ENCODE measurements at regions not wholly inside any gene's neighbourhood (a gene's known extent, or its start where the extent isn't known, plus 50 kb on each side); places are given as distances from the start of the nearest gene placed in this dataset.

DNA sequence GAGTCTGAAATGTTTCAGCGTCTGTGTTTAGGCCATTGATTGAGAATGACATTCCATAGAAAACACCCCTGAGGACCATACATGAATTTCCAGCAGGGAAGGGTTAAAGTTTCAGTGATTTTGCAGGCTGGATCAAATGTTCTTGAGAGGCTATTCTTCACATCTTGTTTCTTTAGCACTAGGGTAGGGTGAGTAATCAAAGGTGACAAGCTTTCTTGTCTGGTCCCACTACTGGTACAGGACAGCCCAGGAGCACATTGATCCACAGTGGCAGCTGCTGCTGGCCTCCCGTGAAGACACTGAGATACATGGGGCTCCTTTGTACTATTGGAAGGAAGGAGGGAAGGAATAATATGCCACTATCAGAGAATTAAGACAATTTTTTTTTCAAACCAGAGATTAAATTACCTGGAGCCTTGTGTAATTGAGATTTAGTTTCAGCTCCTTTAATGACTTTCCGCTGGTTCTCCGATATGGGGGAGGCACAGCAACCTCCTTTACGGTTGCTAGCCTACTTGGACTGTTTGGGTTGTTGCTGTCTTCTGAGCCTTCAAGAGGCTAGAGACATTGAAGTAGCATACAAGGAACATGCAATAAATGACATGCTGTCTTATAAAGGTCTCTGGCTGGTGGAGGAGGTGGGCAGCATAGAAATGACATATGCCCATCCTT is 368.9 kb downstream of the SOX11 start:
- DNase-seq (ENCODE audit: unreplicated experiment) = no peak
- CTCF ChIA-PET = interaction anchor here (0.6 kb wide), 1 partner anchor 20 kb away, joined by 3 read pairs; no protein-coding TSS in a partner anchor
- intact Hi-C loops (cut with micrococcal nuclease) = no loop called here
- no peaks in the 10 kb centered on the region for H3K4me1 Mint-ChIP-seq (ENCODE audit: insufficient read depth, unreplicated experiment)
- no peaks in the 10 kb centered on the region for H3K27me3 Mint-ChIP-seq (ENCODE audit: insufficient read depth, unreplicated experiment)
- POLR2A ChIA-PET = no interaction called here
- no peak for TF ChIP-seq CTCF (IDR thresholded peaks at IDR 0.05; ENCODE audit: unreplicated experiment)
- no peaks in the 10 kb centered on the region for H3K36me3 Mint-ChIP-seq (ENCODE audit: insufficient read depth, unreplicated experiment)
- no TSS peak for BruUV-seq (replicated peaks)
- no peak overlapping the region for H3K4me3 Mint-ChIP-seq (ENCODE audit: unreplicated experiment)
- no peaks in the 10 kb centered on the region for H3K9me3 Mint-ChIP-seq (ENCODE audit: unreplicated experiment)
- H3K27ac Mint-ChIP-seq (ENCODE audit: low read depth, unreplicated experiment) = no peak overlapping the region

DNA sequence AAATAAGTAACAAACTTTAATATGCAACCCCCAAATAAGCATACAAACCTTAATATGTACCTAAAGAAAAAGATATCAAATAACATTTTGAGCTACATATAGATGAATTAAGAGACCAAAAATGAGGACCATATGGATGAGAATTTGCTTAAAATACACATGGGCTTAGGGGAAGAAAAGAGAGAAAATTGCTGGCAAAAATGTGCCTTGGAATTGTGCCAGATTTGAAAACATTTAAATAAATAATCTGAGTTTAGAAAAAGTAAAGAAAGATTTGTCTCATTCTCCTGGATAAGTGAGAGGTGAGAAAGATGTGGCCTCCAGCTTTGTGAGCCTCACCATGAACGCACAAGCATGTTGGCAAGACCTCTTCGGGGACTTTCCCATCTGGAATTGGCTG is 372.6 kb downstream of the SOX11 start:
- Mint-ChIP-seq H3K4me3 (ENCODE audit: unreplicated experiment) (no peak overlapping the region), H3K9me3 (ENCODE audit: unreplicated experiment) (no peaks in the 10 kb centered on the region), H3K4me1 (ENCODE audit: insufficient read depth, unreplicated experiment) (no peaks in the 10 kb centered on the region), H3K27ac (ENCODE audit: low read depth, unreplicated experiment) (no peak overlapping the region), H3K36me3 (ENCODE audit: insufficient read depth, unreplicated experiment) (no peaks in the 10 kb centered on the region), H3K27me3 (ENCODE audit: insufficient read depth, unreplicated experiment) (no peaks in the 10 kb centered on the region)
- no peak for TF ChIP-seq CTCF (IDR thresholded peaks at IDR 0.05; ENCODE audit: unreplicated experiment)
- DNase-seq (ENCODE audit: unreplicated experiment) = no peak
- CTCF ChIA-PET = no interaction called here
- POLR2A ChIA-PET = interaction anchor here (1.0 kb wide), 1 partner anchor 14 kb away, joined by 4 read pairs; no protein-coding TSS in a partner anchor
- BruUV-seq (replicated peaks) = no TSS peak
- intact Hi-C loops (cut with micrococcal nuclease) = no loop called here

DNA sequence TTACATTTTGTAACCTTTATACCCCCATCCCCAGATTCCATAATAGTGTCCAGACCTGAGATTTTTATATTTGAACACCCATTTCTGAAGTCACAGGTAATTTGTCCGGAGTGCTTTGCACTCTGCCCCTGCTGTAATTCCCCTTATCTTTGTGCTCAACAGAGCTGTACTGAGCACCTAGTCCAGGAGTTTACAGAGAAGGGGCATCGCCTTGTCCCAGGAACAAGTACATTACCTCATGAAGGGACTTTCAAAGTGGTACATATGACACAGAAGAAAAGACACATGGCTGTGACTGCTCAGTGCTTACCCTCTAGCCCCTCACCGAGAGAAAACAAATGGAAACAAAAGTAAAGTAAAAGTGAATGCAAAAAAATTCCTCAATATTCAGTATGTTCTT is 373.5 kb downstream of the SOX11 start:
- CTCF ChIA-PET = interaction anchor here (0.8 kb wide), 1 partner anchor 209 kb away, joined by 3 read pairs; no protein-coding TSS in a partner anchor
- no peaks in the 10 kb centered on the region for H3K9me3 Mint-ChIP-seq (ENCODE audit: unreplicated experiment)
- POLR2A ChIA-PET = no interaction called here
- no peaks in the 10 kb centered on the region for H3K36me3 Mint-ChIP-seq (ENCODE audit: insufficient read depth, unreplicated experiment)
- H3K27me3 Mint-ChIP-seq (ENCODE audit: insufficient read depth, unreplicated experiment) = no peaks in the 10 kb centered on the region
- no peak for DNase-seq (ENCODE audit: unreplicated experiment)
- TF ChIP-seq CTCF (IDR thresholded peaks at IDR 0.05; ENCODE audit: unreplicated experiment) = no peak
- intact Hi-C loops (cut with micrococcal nuclease) = no loop called here
- BruUV-seq (replicated peaks) = no TSS peak
- no peaks in the 10 kb centered on the region for H3K4me1 Mint-ChIP-seq (ENCODE audit: insufficient read depth, unreplicated experiment)
- no peak overlapping the region for H3K27ac Mint-ChIP-seq (ENCODE audit: low read depth, unreplicated experiment)
- no peak overlapping the region for H3K4me3 Mint-ChIP-seq (ENCODE audit: unreplicated experiment)

GRCh38 chr2:6067089-6067488 is 374.9 kb downstream of the SOX11 start:
- ChIA-PET POLR2A (no interaction called here), CTCF (interaction anchor here (0.6 to 0.7 kb wide), 2 partner anchors 988 to 1137 kb away, joined by 3 to 5 read pairs; no protein-coding TSS in a partner anchor)
- intact Hi-C loops (cut with micrococcal nuclease) = no loop called here
- Mint-ChIP-seq H3K4me3 (ENCODE audit: unreplicated experiment) (no peak overlapping the region), H3K9me3 (ENCODE audit: unreplicated experiment) (no peaks in the 10 kb centered on the region), H3K27ac (ENCODE audit: low read depth, unreplicated experiment) (no peak overlapping the region), H3K27me3 (ENCODE audit: insufficient read depth, unreplicated experiment) (no peaks in the 10 kb centered on the region), H3K36me3 (ENCODE audit: insufficient read depth, unreplicated experiment) (no peaks in the 10 kb centered on the region), H3K4me1 (ENCODE audit: insufficient read depth, unreplicated experiment) (no peaks in the 10 kb centered on the region)
- no TSS peak for BruUV-seq (replicated peaks)
- no peak for DNase-seq (ENCODE audit: unreplicated experiment)
- no peak for TF ChIP-seq CTCF (IDR thresholded peaks at IDR 0.05; ENCODE audit: unreplicated experiment)

Measured in MCF 10A (cell line).